SK-N-SH treated with all-trans-retinoic acid at 6 μM for 48 hours (cell line): ENCODE measurements at regions not wholly inside any gene's neighbourhood (a gene's known extent, or its start where the extent isn't known, plus 50 kb on each side); places are given as distances from the start of the nearest gene placed in this dataset.

Experiments
- BACH2 ChIP-seq: fragments of 250-450 bp; sonication (Bioruptor Pico); IDR thresholded peaks from 2 replicates; pipeline ENCODE4 v1.9.0; 2021; ENCODE audit warnings: mild to moderate bottlenecking, borderline replicate concordance
- CSDC2 ChIP-seq: fragments of 250-450 bp; sonication (Bioruptor Pico); IDR thresholded peaks from 2 replicates; pipeline ENCODE4 v1.5.0; 2020; ENCODE audit warnings: mild to moderate bottlenecking, moderate library complexity
- ESRRG ChIP-seq: fragments of 250-450 bp; sonication (Bioruptor Pico); IDR thresholded peaks from 2 replicates; pipeline ENCODE4 v1.6.1; 2021; ENCODE audit warnings: mild to moderate bottlenecking
- RARB ChIP-seq: fragments of 250-450 bp; sonication (Bioruptor Pico); IDR thresholded peaks from 2 replicates; pipeline ENCODE4 v1.8.0; 2021; ENCODE audit warnings: mild to moderate bottlenecking, moderate library complexity
- SNAI2 ChIP-seq: fragments of 250-450 bp; sonication (Bioruptor Pico); IDR thresholded peaks from 2 replicates; pipeline ENCODE4 v1.5.0; 2020; ENCODE audit warnings: mild to moderate bottlenecking, moderate library complexity
- TF ChIP-seq, protein P1 (sequence below): fragments of 250-450 bp; sonication (Bioruptor Pico); IDR thresholded peaks from 2 replicates; pipeline ENCODE4 v1.5.0; 2020; ENCODE audit warnings: mild to moderate bottlenecking, moderate library complexity
- TF ChIP-seq, protein P2 (sequence below): fragments of 250-450 bp; sonication (Bioruptor Pico); IDR thresholded peaks from 2 replicates; pipeline ENCODE4 v1.8.0; 2020; ENCODE audit warnings: mild to moderate bottlenecking, moderate library complexity, borderline replicate concordance

DNA sequence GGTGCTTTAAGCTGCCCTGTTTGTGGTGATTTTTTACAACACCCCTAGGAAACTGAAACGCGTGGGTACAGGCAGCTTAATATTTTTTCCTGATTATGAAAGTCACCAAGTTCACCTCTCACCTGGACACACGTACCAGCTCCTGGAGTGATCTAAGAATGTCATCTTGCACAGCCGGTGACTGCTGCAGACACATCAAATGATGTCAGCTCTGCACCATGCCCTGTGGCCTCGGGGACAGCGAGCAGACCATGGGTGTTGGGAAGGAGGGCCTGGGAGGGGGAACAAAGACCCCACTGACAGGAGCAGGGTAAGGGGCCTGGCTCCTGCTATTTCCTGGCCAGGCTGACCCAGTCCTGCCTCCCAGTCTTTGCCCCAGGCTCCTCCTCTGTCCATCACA, 272.7 kb downstream of the PARN start:
- no peak for TF ChIP-seq BACH2 (CRISPR knock-in tag)
- TF ChIP-seq, protein P1, sequence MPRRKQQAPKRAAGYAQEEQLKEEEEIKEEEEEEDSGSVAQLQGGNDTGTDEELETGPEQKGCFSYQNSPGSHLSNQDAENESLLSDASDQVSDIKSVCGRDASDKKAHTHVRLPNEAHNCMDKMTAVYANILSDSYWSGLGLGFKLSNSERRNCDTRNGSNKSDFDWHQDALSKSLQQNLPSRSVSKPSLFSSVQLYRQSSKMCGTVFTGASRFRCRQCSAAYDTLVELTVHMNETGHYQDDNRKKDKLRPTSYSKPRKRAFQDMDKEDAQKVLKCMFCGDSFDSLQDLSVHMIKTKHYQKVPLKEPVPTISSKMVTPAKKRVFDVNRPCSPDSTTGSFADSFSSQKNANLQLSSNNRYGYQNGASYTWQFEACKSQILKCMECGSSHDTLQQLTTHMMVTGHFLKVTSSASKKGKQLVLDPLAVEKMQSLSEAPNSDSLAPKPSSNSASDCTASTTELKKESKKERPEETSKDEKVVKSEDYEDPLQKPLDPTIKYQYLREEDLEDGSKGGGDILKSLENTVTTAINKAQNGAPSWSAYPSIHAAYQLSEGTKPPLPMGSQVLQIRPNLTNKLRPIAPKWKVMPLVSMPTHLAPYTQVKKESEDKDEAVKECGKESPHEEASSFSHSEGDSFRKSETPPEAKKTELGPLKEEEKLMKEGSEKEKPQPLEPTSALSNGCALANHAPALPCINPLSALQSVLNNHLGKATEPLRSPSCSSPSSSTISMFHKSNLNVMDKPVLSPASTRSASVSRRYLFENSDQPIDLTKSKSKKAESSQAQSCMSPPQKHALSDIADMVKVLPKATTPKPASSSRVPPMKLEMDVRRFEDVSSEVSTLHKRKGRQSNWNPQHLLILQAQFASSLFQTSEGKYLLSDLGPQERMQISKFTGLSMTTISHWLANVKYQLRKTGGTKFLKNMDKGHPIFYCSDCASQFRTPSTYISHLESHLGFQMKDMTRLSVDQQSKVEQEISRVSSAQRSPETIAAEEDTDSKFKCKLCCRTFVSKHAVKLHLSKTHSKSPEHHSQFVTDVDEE (CRISPR knock-in tag) = no peak
- no peak for TF ChIP-seq CSDC2 (CRISPR knock-in tag)
- no peak for TF ChIP-seq SNAI2 (CRISPR knock-in tag)
- TF ChIP-seq RARB (CRISPR knock-in tag) = no peak
- TF ChIP-seq, protein P2, sequence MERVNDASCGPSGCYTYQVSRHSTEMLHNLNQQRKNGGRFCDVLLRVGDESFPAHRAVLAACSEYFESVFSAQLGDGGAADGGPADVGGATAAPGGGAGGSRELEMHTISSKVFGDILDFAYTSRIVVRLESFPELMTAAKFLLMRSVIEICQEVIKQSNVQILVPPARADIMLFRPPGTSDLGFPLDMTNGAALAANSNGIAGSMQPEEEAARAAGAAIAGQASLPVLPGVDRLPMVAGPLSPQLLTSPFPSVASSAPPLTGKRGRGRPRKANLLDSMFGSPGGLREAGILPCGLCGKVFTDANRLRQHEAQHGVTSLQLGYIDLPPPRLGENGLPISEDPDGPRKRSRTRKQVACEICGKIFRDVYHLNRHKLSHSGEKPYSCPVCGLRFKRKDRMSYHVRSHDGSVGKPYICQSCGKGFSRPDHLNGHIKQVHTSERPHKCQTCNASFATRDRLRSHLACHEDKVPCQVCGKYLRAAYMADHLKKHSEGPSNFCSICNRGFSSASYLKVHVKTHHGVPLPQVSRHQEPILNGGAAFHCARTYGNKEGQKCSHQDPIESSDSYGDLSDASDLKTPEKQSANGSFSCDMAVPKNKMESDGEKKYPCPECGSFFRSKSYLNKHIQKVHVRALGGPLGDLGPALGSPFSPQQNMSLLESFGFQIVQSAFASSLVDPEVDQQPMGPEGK = no peak
- TF ChIP-seq ESRRG = no peak
